AG04450 (cell line): ENCODE measurements at regions not wholly inside any gene's neighbourhood (a gene's known extent, or its start where the extent isn't known, plus 50 kb on each side); places are given as distances from the start of the nearest gene placed in this dataset.

ENCODE experiments used
- CTCF ChIA-PET: fragments of 300-600, 350-600 bp; formaldehyde crosslinking; extraction: SDS; loops from one replicate; lab custom pipeline; 2022; ENCODE audit warnings: antibody characterized with exemption, inconsistent platforms; lab: Charles Lee
- POLR2A ChIA-PET: fragments of 350-600 bp; formaldehyde crosslinking; extraction: SDS; loops from one replicate; lab custom pipeline; 2021; ENCODE audit warnings: antibody characterized with exemption, inconsistent platforms; lab: Yijun Ruan, JAX
- DNase-seq: peaks from one replicate; pipeline ENCODE4 v3.0.0-alpha.2; 2011; ENCODE audit warnings: low read depth, low spot score
- H3K27ac ChIP-seq: one replicate; pipeline ENCODE4 v1.5.1; 2012; ENCODE audit warnings: low read depth, low read length, control low read depth
- H3K27me3 ChIP-seq: one replicate; pipeline ENCODE4 v1.6.0; 2012; ENCODE audit warnings: low read length; ENCODE audit not compliant: control insufficient read depth, insufficient read depth
- H3K4me3 ChIP-seq: 2 replicates; pipeline ENCODE4 v1.5.1; 2011; ENCODE audit warnings: mild to moderate bottlenecking, low read depth, low read length, control low read depth
- H3K9me3 ChIP-seq: 2 replicates; pipeline ENCODE4 v1.5.1; 2012; ENCODE audit warnings: low read length; ENCODE audit not compliant: control insufficient read depth, insufficient read depth
- CTCF ChIP-seq: IDR thresholded peaks from 2 replicates; pipeline ENCODE4 v1.5.1; 2011; ENCODE audit warnings: low read depth, low read length, control low read depth, inconsistent platforms

- POLR2A ChIA-PET, result no interaction called here
- CTCF ChIA-PET, result no interaction called here
- TF ChIP-seq CTCF, result no peak
- H3K4me3 ChIP-seq, result no peak overlapping the region
- no peaks in the 10 kb centered on the region for H3K27me3 ChIP-seq
- H3K27ac ChIP-seq, result no peak overlapping the region
- no peak for DNase-seq
- H3K9me3 ChIP-seq, result no peaks in the 10 kb centered on the region
Observed at GRCh38 chr4:141391771-141392170, 171.1 kb downstream of the ZNF330 start.

- no peaks in the 10 kb centered on the region for H3K9me3 ChIP-seq
- TF ChIP-seq CTCF, result no peak
- POLR2A ChIA-PET, result interaction anchor here (0.8 kb wide), 1 partner anchor 565 kb away, joined by 5 read pairs; no protein-coding TSS in a partner anchor
- no peak overlapping the region for H3K4me3 ChIP-seq
- H3K27ac ChIP-seq, result no peak overlapping the region
- DNase-seq, result no peak
- H3K27me3 ChIP-seq, result no peaks in the 10 kb centered on the region
- CTCF ChIA-PET, result no interaction called here
Observed at GRCh38 chr4:141395246-141395830, 174.6 kb downstream of the ZNF330 start.

GRCh38 chr4:141395919-141396318, 175.2 kb downstream of the ZNF330 start:
- Histone ChIP-seq H3K27me3 (no peaks in the 10 kb centered on the region), H3K9me3 (no peaks in the 10 kb centered on the region), H3K4me3 (no peak overlapping the region), H3K27ac (no peak overlapping the region)
- POLR2A ChIA-PET, result no interaction called here
- no peak for TF ChIP-seq CTCF
- CTCF ChIA-PET, result interaction anchor here (0.5 kb wide), 1 partner anchor 515 kb away, joined by 4 read pairs; no protein-coding TSS in a partner anchor
- DNase-seq, result no peak

DNA sequence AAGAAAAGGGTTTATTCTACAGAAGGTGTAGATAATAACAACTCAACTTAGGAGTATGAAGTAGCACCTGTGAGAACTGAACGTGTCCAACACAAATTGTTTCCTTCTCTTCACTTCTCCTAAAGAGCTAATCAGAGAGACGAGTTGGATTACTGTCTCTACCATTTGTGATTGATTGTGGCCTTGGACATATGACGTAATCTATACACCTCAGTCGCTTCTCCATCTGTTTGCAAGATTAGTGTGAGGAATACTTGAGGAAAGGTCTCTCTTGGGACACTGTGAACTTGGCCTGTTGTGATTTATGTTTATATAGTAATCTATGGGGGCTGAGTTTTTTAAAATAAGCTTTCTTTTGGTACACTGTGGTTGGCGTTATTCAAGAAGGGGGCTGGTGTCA, 182.0 kb downstream of the ZNF330 start:
- no peak overlapping the region for H3K4me3 ChIP-seq
- ChIA-PET POLR2A (no interaction called here), CTCF (no interaction called here)
- TF ChIP-seq CTCF, result no peak
- DNase-seq, result no peak
- H3K27ac ChIP-seq, result no peak overlapping the region
- H3K27me3 ChIP-seq, result no peaks in the 10 kb centered on the region
- no peaks in the 10 kb centered on the region for H3K9me3 ChIP-seq

GRCh38 chr4:141403782-141404181, 183.1 kb downstream of the ZNF330 start:
- Histone ChIP-seq H3K4me3 (no peak overlapping the region), H3K27me3 (no peaks in the 10 kb centered on the region), H3K9me3 (no peaks in the 10 kb centered on the region), H3K27ac (no peak overlapping the region)
- POLR2A ChIA-PET, result no interaction called here
- no peak for TF ChIP-seq CTCF
- CTCF ChIA-PET, result no interaction called here
- DNase-seq, result no peak
